Inferior parietal cortex (tissue), 1 donor: ENCODE measurements at regions not wholly inside any gene's neighbourhood (a gene's known extent, or its start where the extent isn't known, plus 50 kb on each side); places are given as distances from the start of the nearest gene placed in this dataset.

ENCODE experiments used
- DNase-seq: peaks from one replicate; pipeline ENCODE4 v3.0.0-alpha.2; 2016; ENCODE audit errors: extremely low spot score

- no peak for DNase-seq
Measured at GRCh38 chr3:99212969-99213368, 311.5 kb upstream of the DCBLD2 start.

- DNase-seq = no peak
Measured at GRCh38 chr3:99211309-99211708, 309.8 kb upstream of the DCBLD2 start.

GRCh38 chr3:99199021-99199420 is 297.5 kb upstream of the DCBLD2 start:
- DNase-seq = no peak

- no peak for DNase-seq
Measured at GRCh38 chr3:99191186-99191585, 289.7 kb upstream of the DCBLD2 start.

GRCh38 chr3:99188936-99189335 is 287.4 kb upstream of the DCBLD2 start:
- DNase-seq = no peak

GRCh38 chr3:99186016-99186415 is 284.5 kb upstream of the DCBLD2 start:
- no peak for DNase-seq

GRCh38 chr3:99176169-99176964 is 274.9 kb upstream of the DCBLD2 start:
- no peak for DNase-seq

GRCh38 chr3:99175276-99175812 is 273.8 kb upstream of the DCBLD2 start:
- DNase-seq = no peak

- DNase-seq = peak; percentile 44
Measured at GRCh38 chr3:99172736-99173657, 271.5 kb upstream of the DCBLD2 start.

GRCh38 chr3:99171800-99172199 is 270.3 kb upstream of the DCBLD2 start:
- no peak for DNase-seq

- no peak for DNase-seq
Measured at GRCh38 chr3:99170867-99171517, 269.5 kb upstream of the DCBLD2 start.

GRCh38 chr3:99167071-99167470 is 265.6 kb upstream of the DCBLD2 start:
- DNase-seq = no peak

- DNase-seq = no peak
Measured at GRCh38 chr3:99163314-99163713, 261.8 kb upstream of the DCBLD2 start.

- no peak for DNase-seq
Measured at GRCh38 chr3:99159220-99159762, 257.8 kb upstream of the DCBLD2 start.

- no peak for DNase-seq
Measured at GRCh38 chr3:99145031-99145430, 243.5 kb upstream of the DCBLD2 start.

GRCh38 chr3:99143493-99143892 is 242.0 kb upstream of the DCBLD2 start:
- no peak for DNase-seq

- DNase-seq = no peak
Measured at GRCh38 chr3:99134986-99135385, 233.5 kb upstream of the DCBLD2 start.

- DNase-seq = no peak
Measured at GRCh38 chr3:99131876-99132275, 230.4 kb upstream of the DCBLD2 start.

GRCh38 chr3:99128725-99129505 is 227.4 kb upstream of the DCBLD2 start:
- DNase-seq = peak; percentile 36

- DNase-seq = no peak
Measured at GRCh38 chr3:99128235-99128634, 226.7 kb upstream of the DCBLD2 start.

- no peak for DNase-seq
Measured at GRCh38 chr3:99126316-99126715, 224.8 kb upstream of the DCBLD2 start.
